Heart right ventricle (tissue), 16 donors: ENCODE measurements at regions not wholly inside any gene's neighbourhood (a gene's known extent, or its start where the extent isn't known, plus 50 kb on each side); places are given as distances from the start of the nearest gene placed in this dataset.
"Not testable (repeated sequence)": the region's sequence is repeated elsewhere in the genome, so short reads cannot be mapped to it uniquely, and the experiment has no call there.

ENCODE experiments used
- ATAC-seq, 8 donors: fragments of 200-7000 bp; cut with Tn5 transposase; one replicate each; pipeline ENCODE4 v1.9.1; 2020; ENCODE audit warnings: mild to moderate bottlenecking in 8 of 8, moderate library complexity in 8 of 8, moderate number of reproducible peaks in 1 of 8
- DNase-seq, 2 donors: peaks; one replicate each; pipeline ENCODE4 v3.0.0-alpha.2; 2020
- H3K27ac ChIP-seq, 10 donors: fragments of 200-600 bp; sonication (generic) in 2 of 10; one replicate each; pipeline versions ENCODE4 v1.5.0 to v1.8.0; 2020 to 2022; ENCODE audit warnings: mild to moderate bottlenecking in 3 of 10
- H3K27me3 ChIP-seq, 7 donors: fragments of 200-600 bp; one replicate each; pipeline ENCODE4 v1.8.0; 2021 to 2022; ENCODE audit warnings: mild to moderate bottlenecking in 2 of 7
- H3K36me3 ChIP-seq, 9 donors: fragments of 200-600 bp; sonication (generic) in 1 of 9; one replicate each; pipeline versions ENCODE4 v1.5.0 to v1.8.0; 2020 to 2022; ENCODE audit warnings: mild to moderate bottlenecking in 2 of 9
- H3K4me1 ChIP-seq, 9 donors: fragments of 200-600 bp; sonication (generic) in 1 of 9; one replicate each; pipeline versions ENCODE4 v1.5.0 to v1.8.0; 2020 to 2022; ENCODE audit warnings: mild to moderate bottlenecking in 4 of 9
- H3K4me3 ChIP-seq, 10 donors: fragments of 200-600 bp; sonication (generic) in 2 of 10; one replicate each; pipeline versions ENCODE4 v1.5.0 to v1.8.0; 2020 to 2022; ENCODE audit warnings: mild to moderate bottlenecking in 7 of 10, moderate library complexity in 2 of 10
- H3K9me3 ChIP-seq, 11 donors: fragments of 200-600 bp in 10 of 11; sonication (generic) in 2 of 11; one replicate each; pipeline versions ENCODE4 v1.5.0 to v1.8.0; 2013 to 2022; ENCODE audit warnings: mild to moderate bottlenecking in 2 of 11, control low read depth in 1 of 11, moderate library complexity in 1 of 11
- WGBS, 2 donors: extraction: QIAGEN DNeasy Blood & Tissue Kit; methylation state at CpG; one replicate each; pipeline ENCODE4 v1.1.7; 2013; ENCODE audit warnings: inconsistent platforms in 1 of 2; 5-methylcytosine and 5-hydroxymethylcytosine counted together
- intact Hi-C, 10 donors: fragments of 100-400 bp; cut with DNase I; formaldehyde crosslinking; loops; one replicate each; pipeline versions ENCODE4 v1.11.1 to v1.14.2; 2022
- TF ChIP-seq, protein P1 (sequence below), 9 donors: fragments of 200-600 bp; sonication (generic) in 2 of 9; IDR thresholded peaks; one replicate each; pipeline versions ENCODE4 v1.5.0 to v1.8.0; 2021 to 2022; ENCODE audit warnings: antibody characterized with exemption in 9 of 9, mild to moderate bottlenecking in 5 of 9, moderate library complexity in 1 of 9
- donor health status: Arrhythmogenic right ventricular cardiomyopathy.
- donor health status: ischemic (EF 13 %, LVEDD 7.1; RV severe dilation, severe dysfunction).
- donor health status: healthy with polysubstance abuse.
- donor health status: DM: no; HTN: yes; CAD: no.
- donor health status: DM: no; HTN: no; CAD: no.
- donor health status: ischemic (EF 25% LVEDD 6.9; RV normal size, moderate dysfunction).
- donor health status: ischemic (EF 25% LVEDD 5.7; RV mildly dilated, moderate dysfunction).
- donor health status: healthy.
- donor health status: DM: yes; HTN: yes; CAD: no.
- donor health status: Ischemic cardiomyopathy.
- donor health status: ischemic (EF 35%, LVEDD 5.7; RV mildly dilated, moderate dysfunction).
- donor health status: nonischemic (EF 11% LVEDD 7.7; RV severe dilation, severe dysfunction).
- donor health status: DM: yes; HTN: yes; CAD: no.
- donor health status: PGD.
- donor health status: ischemic (EF 29% LVEDD 5.4; RV normal size, mild dysfunction).
- donor health status: nonischemic (EF 23%, LVEDD 6.1; RV moderate dilation, normal function).

DNA sequence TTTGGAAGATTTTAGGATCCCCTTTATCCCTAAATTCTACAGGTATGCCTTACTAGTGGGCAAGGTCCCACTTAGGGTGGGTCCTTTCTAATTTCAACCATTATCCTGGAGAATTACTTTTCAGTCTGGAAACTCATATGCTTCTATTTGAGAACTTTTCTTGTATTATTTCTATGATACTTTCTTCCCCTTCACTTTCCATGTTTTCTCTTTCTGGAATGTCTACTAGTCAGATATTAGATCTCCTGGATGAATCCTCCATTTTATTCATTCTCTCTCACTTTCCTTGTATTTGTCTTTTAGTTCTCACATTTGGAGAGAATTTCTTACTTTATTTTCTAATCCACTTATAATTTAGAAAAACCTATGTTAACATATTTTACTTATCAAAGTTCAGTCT lies 83.9 kb upstream of the SIPA1L2 start:
- H3K4me3 ChIP-seq = no peak overlapping the region
- TF ChIP-seq, protein P1, sequence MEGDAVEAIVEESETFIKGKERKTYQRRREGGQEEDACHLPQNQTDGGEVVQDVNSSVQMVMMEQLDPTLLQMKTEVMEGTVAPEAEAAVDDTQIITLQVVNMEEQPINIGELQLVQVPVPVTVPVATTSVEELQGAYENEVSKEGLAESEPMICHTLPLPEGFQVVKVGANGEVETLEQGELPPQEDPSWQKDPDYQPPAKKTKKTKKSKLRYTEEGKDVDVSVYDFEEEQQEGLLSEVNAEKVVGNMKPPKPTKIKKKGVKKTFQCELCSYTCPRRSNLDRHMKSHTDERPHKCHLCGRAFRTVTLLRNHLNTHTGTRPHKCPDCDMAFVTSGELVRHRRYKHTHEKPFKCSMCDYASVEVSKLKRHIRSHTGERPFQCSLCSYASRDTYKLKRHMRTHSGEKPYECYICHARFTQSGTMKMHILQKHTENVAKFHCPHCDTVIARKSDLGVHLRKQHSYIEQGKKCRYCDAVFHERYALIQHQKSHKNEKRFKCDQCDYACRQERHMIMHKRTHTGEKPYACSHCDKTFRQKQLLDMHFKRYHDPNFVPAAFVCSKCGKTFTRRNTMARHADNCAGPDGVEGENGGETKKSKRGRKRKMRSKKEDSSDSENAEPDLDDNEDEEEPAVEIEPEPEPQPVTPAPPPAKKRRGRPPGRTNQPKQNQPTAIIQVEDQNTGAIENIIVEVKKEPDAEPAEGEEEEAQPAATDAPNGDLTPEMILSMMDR (IDR thresholded peaks at IDR 0.05) = no peak
- intact Hi-C loops = no loop called here
- no peak for ATAC-seq
- peaks cover 0 to 23% (median 0%) of the 10 kb centered on the region in 11 donors for H3K9me3 ChIP-seq
- H3K27ac ChIP-seq = no peak overlapping the region
- H3K4me1 ChIP-seq = no peaks in the 10 kb centered on the region
- peaks cover 0 to 3% (median 0%) of the 10 kb centered on the region in 7 donors for H3K27me3 ChIP-seq
- no peak for DNase-seq
- no peaks in the 10 kb centered on the region for H3K36me3 ChIP-seq

GRCh38 chr1:232715154-232715553 lies 85.2 kb upstream of the SIPA1L2 start:
- peaks cover 0 to 4% (median 0%) of the 10 kb centered on the region in 7 donors for H3K27me3 ChIP-seq
- H3K4me3 ChIP-seq = no peak overlapping the region
- ATAC-seq (no peak), DNase-seq (no peak)
- intact Hi-C loops = no loop called here
- peaks cover 0 to 8% (median 0%) of the 10 kb centered on the region in 9 donors for H3K4me1 ChIP-seq
- TF ChIP-seq, protein P1 (IDR thresholded peaks at IDR 0.05) = no peak
- H3K36me3 ChIP-seq = no peaks in the 10 kb centered on the region
- H3K9me3 ChIP-seq = peaks cover 0 to 34% (median 0%) of the 10 kb centered on the region in 11 donors
- H3K27ac ChIP-seq = no peak overlapping the region

- H3K4me1 ChIP-seq, H3K36me3 ChIP-seq, DNase-seq, H3K4me3 ChIP-seq, H3K27ac ChIP-seq, ATAC-seq, H3K27me3 ChIP-seq, intact Hi-C loops: not testable (repeated sequence)
- peaks cover 0 to 27% (median 0%) of the 10 kb centered on the region in 11 donors for H3K9me3 ChIP-seq
- WGBS, 2 donors = 95 to 97% methylated on average over 4 of the region's 4 CpGs
Observed at GRCh38 chr1:232717911-232718310, 87.3 kb upstream of the MAP10 start.

- intact Hi-C loops = no loop called here
- peaks cover 0 to 4% (median 0%) of the 10 kb centered on the region in 7 donors for H3K27me3 ChIP-seq
- WGBS, 2 donors = 91 to 93% methylated on average over 7 of the region's 7 CpGs
- DNase-seq = no peak
- H3K9me3 ChIP-seq = peaks cover 0 to 14% (median 0%) of the 10 kb centered on the region in 11 donors
- no peak overlapping the region for H3K4me3 ChIP-seq
- H3K36me3 ChIP-seq = no peaks in the 10 kb centered on the region
- ATAC-seq = no peak
- H3K4me1 ChIP-seq = peaks cover 0 to 9% (median 0%) of the 10 kb centered on the region in 9 donors
- TF ChIP-seq, protein P1 (IDR thresholded peaks at IDR 0.05) = no peak
- H3K27ac ChIP-seq = no peak overlapping the region
Observed at GRCh38 chr1:232718928-232719927, 86.0 kb upstream of the MAP10 start.

- H3K27me3 ChIP-seq = peaks cover 0 to 4% (median 0%) of the 10 kb centered on the region in 7 donors
- no peaks in the 10 kb centered on the region for H3K36me3 ChIP-seq
- no peak overlapping the region for H3K27ac ChIP-seq
- ATAC-seq (no peak), DNase-seq (no peak)
- 89 to 92% methylated on average over 3 of the region's 3 CpGs for WGBS, 2 donors
- TF ChIP-seq, protein P1 (IDR thresholded peaks at IDR 0.05) = no peak
- peaks cover 0 to 16% (median 0%) of the 10 kb centered on the region in 9 donors for H3K4me1 ChIP-seq
- intact Hi-C loops = no loop called here
- no peak overlapping the region for H3K4me3 ChIP-seq
- H3K9me3 ChIP-seq = peaks cover 0 to 11% (median 0%) of the 10 kb centered on the region in 11 donors
Observed at GRCh38 chr1:232722626-232723025, 82.6 kb upstream of the MAP10 start.
